GM12873 (cell line): ENCODE measurements at regions not wholly inside any gene's neighbourhood (a gene's known extent, or its start where the extent isn't known, plus 50 kb on each side); places are given as distances from the start of the nearest gene placed in this dataset.

Experiments used
- CTCF ChIP-seq: IDR thresholded peaks from 2 replicates; pipeline ENCODE4 v1.5.1; 2012; ENCODE audit warnings: low read depth, mild to moderate bottlenecking, moderate library complexity, low read length, control low read depth; ENCODE audit not compliant: insufficient read depth; ENCODE audit errors: missing control alignments

- no peak for TF ChIP-seq CTCF
These were observed 186.0 kb upstream of the CNTN5 start for GRCh38 chr11:98834776-98835175.

DNA sequence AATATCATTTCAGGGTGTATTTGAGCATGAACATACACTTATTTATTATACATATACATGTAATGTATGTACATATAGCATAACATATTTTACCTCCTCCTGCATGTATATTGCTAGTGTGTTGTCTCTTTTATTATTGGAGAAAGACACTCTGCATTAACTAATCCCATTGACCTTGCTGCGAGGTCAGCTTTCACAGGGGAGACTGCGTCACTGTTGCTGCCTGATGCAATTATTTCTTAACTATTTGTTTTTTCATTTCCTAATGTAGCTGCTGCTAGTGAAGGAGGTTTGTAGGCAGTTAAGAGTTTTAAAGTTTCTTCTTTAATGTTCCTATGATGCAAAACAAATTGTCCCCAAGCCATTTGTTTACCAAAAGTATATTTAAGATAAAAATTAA is 185.4 kb upstream of the CNTN5 start:
- TF ChIP-seq CTCF, result no peak

DNA sequence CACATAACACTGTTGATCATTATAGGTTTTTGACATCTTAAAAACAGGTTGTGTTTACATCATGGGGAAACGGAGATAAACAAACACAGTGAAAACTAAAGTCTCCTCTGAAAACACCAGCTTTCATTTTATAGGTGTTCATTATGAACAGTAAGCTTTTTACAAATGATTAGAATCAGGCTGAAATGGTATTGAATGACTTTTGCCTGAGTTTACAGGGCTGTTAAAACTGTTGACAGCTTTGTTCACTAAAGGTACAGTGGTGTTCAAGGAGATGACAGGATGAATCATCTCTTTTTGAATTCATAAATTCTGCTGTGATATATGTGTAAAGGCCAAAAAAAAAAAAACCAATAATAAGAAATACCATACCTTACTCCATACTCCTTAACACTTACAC is 184.6 kb upstream of the CNTN5 start:
- no peak for TF ChIP-seq CTCF

GRCh38 chr11:98842187-98842586 is 178.6 kb upstream of the CNTN5 start:
- no peak for TF ChIP-seq CTCF

DNA sequence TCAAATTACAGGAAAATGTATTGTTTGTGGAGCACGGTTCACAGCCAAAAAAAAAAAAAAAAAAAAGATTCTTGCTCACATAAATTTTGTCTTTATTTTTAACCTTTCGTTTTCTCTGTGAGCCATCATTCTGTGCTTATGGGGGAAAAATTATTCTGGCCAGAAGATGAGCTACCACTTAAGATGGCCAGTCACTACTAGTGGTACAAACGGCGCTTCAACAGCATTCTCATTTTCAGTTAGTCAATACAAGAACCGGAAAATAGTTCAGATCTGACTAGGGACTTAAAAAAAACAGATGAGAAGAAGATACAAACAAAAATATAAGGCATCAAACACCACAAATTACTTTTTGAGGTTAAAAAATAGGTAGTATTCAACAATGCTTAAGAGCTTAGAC is 158.6 kb upstream of the CNTN5 start:
- no peak for TF ChIP-seq CTCF

DNA sequence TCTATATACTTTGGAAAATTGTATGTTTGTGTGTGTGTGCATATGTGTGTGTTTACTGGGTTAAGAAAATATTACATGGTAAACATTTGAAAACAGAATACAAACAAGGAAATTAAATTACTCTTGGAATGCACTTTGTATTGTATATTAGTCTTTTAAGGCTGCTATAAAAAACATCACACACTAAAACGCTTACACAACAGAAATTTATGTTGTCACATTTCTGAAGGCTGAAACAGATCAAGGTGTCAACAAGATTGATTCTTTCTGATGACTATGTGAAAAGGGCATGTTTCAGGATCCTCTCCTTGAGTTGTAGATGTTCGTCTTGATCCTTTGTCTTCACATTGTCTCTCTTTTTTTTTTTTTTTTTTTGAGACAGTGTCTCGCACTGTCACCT is 149.1 kb upstream of the CNTN5 start:
- no peak for TF ChIP-seq CTCF

GRCh38 chr11:98874050-98874449 is 146.7 kb upstream of the CNTN5 start:
- no peak for TF ChIP-seq CTCF

GRCh38 chr11:98895936-98896335 is 124.8 kb upstream of the CNTN5 start:
- no peak for TF ChIP-seq CTCF
